BE2C (cell line): ENCODE measurements at regions not wholly inside any gene's neighbourhood (a gene's known extent, or its start where the extent isn't known, plus 50 kb on each side); places are given as distances from the start of the nearest gene placed in this dataset.
"Not testable (repeated sequence)": the region's sequence is repeated elsewhere in the genome, so short reads cannot be mapped to it uniquely, and the experiment has no call there.

ENCODE experiments used
- DNase-seq: peaks from one replicate; pipeline ENCODE4 v3.0.0-alpha.2; 2020
- H3K27me3 ChIP-seq: fragments of 250-450 bp; sonication (Bioruptor Pico); 2 replicates; pipeline ENCODE4 v1.5.1; 2020; ENCODE audit warnings: mild to moderate bottlenecking
- H3K36me3 ChIP-seq: fragments of 250-450 bp; sonication (Bioruptor Pico); 2 replicates; pipeline ENCODE4 v1.5.1; 2020; ENCODE audit warnings: mild to moderate bottlenecking
- H3K4me1 ChIP-seq: fragments of 250-450 bp; sonication (Bioruptor Pico); 2 replicates; pipeline ENCODE4 v1.5.1; 2020
- H3K4me3 ChIP-seq: 2 replicates; pipeline ENCODE4 v1.5.1; 2011; ENCODE audit warnings: low read depth, low read length
- H3K9me3 ChIP-seq: fragments of 250-450 bp; sonication (Bioruptor Pico); 2 replicates; pipeline ENCODE4 v1.5.1; 2020
- CTCF ChIP-seq: IDR thresholded peaks from 2 replicates; pipeline ENCODE4 v1.5.1; 2012; ENCODE audit warnings: mild to moderate bottlenecking, low read depth, low read length

- H3K36me3 ChIP-seq, result no peaks in the 10 kb centered on the region
- no peak for DNase-seq
- H3K4me1 ChIP-seq, result no peaks in the 10 kb centered on the region
- no peak for TF ChIP-seq CTCF
- H3K27me3 ChIP-seq, result no peaks in the 10 kb centered on the region
- no peaks in the 10 kb centered on the region for H3K9me3 ChIP-seq
- H3K4me3 ChIP-seq, result no peak overlapping the region
These were observed 70.5 kb upstream of the GOLGA8B start for GRCh38 chr15:34653992-34654391.

GRCh38 chr15:34653326-34653725 lies 69.9 kb upstream of the GOLGA8B start:
- H3K36me3 ChIP-seq, DNase-seq, H3K27me3 ChIP-seq, H3K9me3 ChIP-seq, H3K4me3 ChIP-seq, H3K4me1 ChIP-seq: not testable (repeated sequence)

- no peak for TF ChIP-seq CTCF
- H3K9me3 ChIP-seq, result no peaks in the 10 kb centered on the region
- no peak for DNase-seq
- no peak overlapping the region for H3K4me3 ChIP-seq
- no peaks in the 10 kb centered on the region for H3K4me1 ChIP-seq
- H3K36me3 ChIP-seq, result no peaks in the 10 kb centered on the region
- H3K27me3 ChIP-seq, result no peaks in the 10 kb centered on the region
These were observed 69.2 kb upstream of the GOLGA8B start for GRCh38 chr15:34652726-34653033.

- Histone ChIP-seq H3K9me3 (no peaks in the 10 kb centered on the region), H3K4me1 (no peaks in the 10 kb centered on the region), H3K36me3 (no peaks in the 10 kb centered on the region), H3K4me3 (no peak overlapping the region), H3K27me3 (no peaks in the 10 kb centered on the region)
- DNase-seq, result no peak
- TF ChIP-seq CTCF, result no peak
These were observed 68.7 kb upstream of the GOLGA8B start for GRCh38 chr15:34651997-34652725.

- DNase-seq, result no peak
- H3K36me3 ChIP-seq, result no peaks in the 10 kb centered on the region
- no peak for TF ChIP-seq CTCF
- no peaks in the 10 kb centered on the region for H3K27me3 ChIP-seq
- no peaks in the 10 kb centered on the region for H3K9me3 ChIP-seq
- H3K4me3 ChIP-seq, result no peak overlapping the region
- H3K4me1 ChIP-seq, result no peaks in the 10 kb centered on the region
These were observed 66.7 kb upstream of the GOLGA8B start for GRCh38 chr15:34650177-34650576.

- no peaks in the 10 kb centered on the region for H3K4me1 ChIP-seq
- no peaks in the 10 kb centered on the region for H3K36me3 ChIP-seq
- no peak for DNase-seq
- no peak for TF ChIP-seq CTCF
- H3K4me3 ChIP-seq, result no peak overlapping the region
- H3K27me3 ChIP-seq, result no peaks in the 10 kb centered on the region
- H3K9me3 ChIP-seq, result no peaks in the 10 kb centered on the region
These were observed 64.8 kb upstream of the GOLGA8B start for GRCh38 chr15:34648294-34648631.
